A204.1 (cell line): ENCODE measurements at regions not wholly inside any gene's neighbourhood (a gene's known extent, or its start where the extent isn't known, plus 50 kb on each side); places are given as distances from the start of the nearest gene placed in this dataset.

ENCODE experiments used
- FAIRE-seq: peaks from 2 replicates; lab custom pipeline; 2012; peaks lifted over from hg19 to GRCh38; lab: Jason Lieb, UNC

DNA sequence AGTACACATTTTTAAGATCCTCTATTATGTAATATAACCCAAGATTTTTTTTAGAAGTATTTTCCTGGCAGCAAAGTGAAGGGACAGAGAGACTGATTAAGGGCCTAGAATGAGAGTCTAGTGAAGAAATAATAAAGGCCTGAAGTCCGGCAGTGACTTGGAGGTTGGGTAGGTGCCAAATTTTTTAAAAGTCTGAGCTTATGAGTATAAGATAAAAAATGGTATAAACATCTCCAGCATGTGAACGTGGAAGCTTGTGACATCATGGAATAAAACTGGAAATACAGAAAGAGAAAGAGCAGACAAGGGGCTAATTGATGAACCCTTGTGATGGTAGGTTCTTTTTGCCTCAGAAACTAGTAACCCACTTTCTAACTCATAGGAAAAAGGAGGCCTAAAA, 174.6 kb downstream of the SUCLA2 start:
- no peak for FAIRE-seq

DNA sequence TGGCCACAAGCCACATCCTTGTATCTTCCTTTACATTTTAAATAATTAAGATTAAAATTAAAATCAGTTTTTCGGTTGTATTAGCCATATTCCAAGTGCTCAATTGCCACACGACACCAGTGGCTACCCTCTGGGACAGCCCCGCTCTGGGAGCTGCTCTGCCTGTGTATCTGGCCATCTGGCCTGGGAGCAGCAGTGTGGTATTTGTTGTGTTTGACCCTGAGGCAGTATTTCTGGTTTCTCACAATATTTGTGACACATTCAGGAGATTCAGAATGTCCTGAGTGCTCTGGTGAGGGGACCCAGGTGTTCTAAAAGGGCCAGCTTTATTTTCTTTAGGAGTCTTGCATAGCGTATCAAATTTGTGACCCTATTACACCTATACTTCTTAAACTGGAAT, 179.0 kb downstream of the SUCLA2 start:
- FAIRE-seq, result no peak

DNA sequence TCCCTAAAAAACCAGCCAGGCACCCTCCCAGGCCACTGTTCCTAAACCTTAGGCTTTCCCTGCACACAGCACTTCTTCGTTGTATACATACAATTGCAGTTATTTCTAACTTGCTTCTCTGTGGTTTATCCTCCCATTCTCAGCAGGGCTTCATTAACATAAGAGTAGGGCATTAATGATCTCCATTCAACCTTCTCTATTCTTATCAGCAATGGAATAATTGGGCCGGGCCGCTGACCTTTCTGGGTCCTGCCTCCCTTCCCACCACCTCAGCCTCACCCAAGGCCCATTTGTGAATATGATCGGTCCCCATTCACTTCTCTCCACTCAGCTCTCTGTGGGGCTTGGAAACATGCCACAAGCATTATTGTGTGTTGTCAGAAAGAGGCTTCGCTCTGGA, 184.2 kb downstream of the SUCLA2 start:
- FAIRE-seq, result no peak

DNA sequence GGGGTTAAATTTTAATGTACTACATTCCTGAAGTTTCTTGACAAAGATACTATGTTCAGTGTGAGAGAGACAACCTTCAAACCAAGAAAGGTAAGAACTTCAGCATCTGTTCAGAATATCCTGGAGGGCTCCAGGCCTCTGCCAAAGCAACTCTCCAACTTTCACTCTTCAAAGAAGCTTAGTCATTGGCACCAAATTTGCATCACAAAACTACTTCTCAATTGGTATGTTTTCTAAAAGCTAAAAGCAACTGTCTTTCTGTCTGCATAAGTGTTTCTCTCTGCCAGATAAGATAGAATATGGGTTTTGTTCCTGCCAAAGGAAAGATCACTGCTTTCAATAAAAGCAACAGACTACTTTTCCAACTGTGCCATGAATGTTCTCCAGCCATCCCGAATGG, 187.4 kb downstream of the SUCLA2 start:
- FAIRE-seq, result no peak

DNA sequence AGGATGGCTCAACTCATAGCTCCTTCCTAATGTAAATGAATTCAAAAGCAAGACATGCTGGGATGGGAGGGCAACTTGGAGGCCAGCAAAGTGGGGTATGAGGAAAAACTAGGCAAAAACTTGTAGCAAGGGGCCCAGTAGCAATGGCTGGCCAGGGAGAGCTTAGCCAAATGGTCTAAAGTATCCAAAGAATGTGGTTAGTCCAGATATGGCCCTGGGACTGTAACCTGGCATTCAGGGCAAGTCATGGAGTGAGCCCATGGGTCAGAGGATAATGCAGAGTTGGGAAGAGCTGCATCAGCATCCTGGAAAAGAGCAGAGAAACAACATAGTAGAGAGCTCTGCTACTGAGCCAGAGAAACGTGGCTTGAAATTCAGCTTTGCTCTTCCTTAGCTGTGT, 191.7 kb downstream of the SUCLA2 start:
- FAIRE-seq, result no peak

DNA sequence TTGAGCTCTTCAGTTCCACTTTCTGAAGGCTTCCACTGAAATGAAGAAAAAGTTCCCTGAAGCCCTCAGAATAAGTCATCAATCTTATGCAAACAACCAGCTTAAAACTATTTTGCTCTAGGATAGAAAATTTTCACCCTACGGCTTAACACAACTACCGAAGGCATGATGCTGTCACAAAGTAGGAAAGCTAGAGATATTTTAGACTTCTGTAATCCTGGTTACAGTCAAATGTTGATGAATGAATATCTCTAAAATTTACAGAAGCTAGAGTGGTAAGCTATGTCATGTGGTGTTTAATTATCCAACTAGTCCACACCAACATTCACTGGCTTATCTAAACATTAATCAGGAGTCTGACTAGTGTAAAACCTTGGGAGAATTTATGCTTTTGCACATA, 197.9 kb downstream of the SUCLA2 start:
- no peak for FAIRE-seq

DNA sequence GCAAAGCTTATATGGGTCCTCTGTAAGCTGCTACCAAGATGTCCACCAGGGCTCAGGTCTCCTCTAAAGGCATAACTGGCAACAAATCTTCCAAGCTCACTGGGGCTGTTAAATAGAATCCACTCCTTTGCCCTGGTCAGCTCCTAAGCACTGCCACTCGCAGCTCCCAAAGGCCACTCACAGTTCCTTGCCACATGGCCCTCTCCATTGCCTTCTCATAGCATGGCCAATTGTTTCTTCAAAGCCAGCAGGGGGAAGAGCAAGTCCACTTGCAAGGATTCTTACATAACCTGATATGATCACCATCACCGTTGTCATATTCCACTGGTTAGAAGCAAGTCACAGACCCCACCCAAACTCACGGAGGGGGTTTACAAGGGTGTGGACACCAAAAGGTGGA, 199.5 kb downstream of the SUCLA2 start:
- no peak for FAIRE-seq

DNA sequence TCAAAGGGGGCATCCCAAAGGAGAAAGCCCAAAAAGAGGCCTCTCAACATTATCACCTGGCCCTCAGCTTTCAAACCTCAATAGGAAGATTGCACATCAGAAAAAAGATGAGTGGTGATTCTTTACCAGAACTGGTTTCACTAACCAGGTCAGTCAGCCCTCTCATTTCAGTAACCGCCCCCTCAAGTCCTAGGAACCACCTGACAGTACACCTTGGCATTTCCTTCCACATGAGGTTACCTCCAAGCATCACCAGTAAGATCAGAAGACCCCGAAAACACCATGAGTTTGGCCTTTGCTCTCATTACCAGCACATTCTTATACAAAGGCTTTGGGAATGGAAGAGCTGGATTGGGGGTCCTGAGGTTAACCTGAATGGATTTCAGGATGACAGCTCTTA, 200.5 kb downstream of the SUCLA2 start:
- no peak for FAIRE-seq

DNA sequence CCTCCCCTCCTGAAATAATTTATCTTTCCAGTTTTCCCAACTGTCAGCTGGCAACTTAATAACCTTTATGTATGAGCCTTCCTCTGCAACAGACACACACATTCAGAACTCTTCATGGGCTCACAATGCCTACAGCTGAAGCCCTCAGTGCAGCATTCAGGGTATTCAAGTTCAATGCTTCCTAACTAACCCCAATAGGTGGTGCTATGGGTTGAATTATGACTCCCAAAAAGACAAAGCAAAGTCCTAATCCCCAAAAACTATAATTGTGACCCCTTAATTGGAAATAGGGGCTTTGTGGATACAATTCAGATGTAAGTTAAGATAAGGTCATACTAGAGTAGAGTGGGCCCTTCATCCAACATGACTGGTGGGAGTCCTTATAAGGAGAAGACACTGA, 202.2 kb downstream of the SUCLA2 start:
- FAIRE-seq, result no peak

DNA sequence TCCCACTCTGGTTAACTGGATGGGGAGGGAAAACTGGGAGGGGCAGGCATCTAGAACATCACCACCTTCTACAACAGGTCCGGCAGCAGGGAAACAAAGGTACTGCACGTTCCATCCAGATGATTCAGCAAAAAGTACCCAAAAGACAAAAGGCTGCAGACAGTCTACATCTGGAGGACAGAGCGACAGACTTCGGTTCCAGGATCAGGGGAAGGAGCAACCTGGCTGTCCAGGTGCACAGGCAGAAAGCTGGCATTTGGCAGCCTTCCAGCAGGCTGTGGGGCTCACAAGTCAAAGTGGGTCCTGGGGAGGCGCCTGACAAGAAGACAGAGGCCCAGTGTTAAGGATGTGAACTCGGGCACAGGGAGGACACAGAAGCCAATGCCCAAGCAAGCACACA, 202.9 kb downstream of the SUCLA2 start:
- FAIRE-seq, result no peak

DNA sequence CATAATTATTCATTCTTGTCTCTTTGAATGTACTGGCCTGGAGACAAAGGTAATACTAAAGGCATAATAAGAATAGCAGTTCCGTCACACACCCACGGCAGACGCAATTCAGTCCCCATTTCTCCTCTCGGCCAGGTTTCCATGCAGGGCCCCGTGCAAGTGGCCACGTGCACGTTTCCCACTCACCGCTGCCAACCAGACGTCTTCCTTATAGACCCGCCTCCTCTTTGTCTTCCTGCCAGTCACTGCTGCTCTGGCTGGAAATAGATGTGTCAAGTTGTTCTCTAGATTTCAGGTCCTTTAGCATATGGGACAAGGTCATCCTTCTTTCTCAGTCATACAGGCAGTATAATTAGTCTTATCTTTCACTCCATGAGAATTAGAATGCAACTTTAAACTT, 204.3 kb downstream of the SUCLA2 start:
- no peak for FAIRE-seq

DNA sequence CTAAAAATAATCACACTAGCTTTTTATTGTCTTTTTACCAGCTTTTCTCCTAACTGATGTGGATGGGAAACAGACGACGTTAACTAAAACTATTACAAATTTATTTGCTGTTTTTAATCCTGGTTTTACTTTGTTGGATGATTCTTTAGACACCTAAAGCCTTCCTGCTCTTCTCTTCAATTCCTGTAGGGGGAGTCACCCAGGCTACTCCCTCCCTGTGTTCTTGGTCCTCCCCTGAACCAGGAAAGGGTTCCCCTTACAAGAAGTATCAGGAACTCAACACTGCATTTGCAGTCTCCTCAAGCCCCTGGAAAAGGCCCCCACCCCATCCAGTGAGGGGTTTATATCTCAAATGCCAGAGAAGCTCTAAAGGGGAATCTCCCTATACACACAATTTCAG, 206.1 kb downstream of the SUCLA2 start:
- no peak for FAIRE-seq

DNA sequence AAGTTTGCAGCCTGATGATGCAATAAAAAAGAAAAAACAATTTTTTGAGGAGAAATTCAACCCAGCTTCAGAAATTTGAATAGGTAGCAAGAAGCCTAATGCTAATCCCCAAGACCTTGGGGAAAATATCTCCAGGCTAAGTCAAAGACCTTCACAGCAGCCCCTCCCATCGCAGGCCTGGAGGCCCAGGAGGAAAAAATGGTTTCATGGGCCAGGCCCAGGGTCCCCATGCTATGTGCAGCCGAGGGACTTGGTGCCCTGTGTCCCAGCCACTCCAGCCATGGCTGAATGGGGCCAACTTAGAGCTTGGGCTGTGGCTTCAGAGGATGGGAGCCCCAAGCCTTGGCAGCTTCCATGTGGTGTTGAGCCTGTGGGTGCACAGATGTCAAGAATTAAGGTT, 210.3 kb downstream of the SUCLA2 start:
- FAIRE-seq, result no peak

DNA sequence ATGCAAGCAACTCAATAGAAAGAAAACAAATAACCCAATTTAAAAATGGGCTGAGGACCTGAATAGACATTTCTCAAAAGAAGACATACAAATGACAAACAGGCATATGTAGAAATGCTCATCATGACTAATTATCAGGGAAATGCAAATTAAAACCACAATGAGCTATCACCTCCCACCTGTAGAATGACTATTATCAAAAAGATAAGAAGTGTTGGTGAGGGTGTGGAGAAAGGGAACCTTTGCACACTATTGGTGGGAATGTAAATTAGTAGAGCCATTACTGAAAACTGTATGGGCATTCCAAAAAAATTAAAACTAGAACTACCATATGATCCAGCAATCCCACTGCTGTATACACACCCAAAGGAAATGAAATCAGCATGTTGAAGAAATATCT, 212.2 kb downstream of the SUCLA2 start:
- no peak for FAIRE-seq

DNA sequence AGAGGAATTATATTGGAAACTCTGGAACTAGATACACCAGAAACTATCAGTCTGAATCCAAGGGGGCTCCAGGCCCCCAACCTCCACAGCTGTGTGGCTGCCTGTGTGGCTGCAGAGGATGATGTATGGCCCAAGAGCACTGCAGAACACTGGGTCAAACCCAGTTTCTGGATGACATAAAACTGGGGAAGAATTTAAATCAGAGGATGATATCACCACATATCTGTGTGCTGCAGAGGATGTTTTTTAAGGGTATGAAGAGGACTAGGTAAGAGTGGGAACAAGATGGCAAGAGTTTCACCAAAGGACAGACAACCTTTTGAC, 226.4 kb downstream of the SUCLA2 start:
- FAIRE-seq, result no peak

DNA sequence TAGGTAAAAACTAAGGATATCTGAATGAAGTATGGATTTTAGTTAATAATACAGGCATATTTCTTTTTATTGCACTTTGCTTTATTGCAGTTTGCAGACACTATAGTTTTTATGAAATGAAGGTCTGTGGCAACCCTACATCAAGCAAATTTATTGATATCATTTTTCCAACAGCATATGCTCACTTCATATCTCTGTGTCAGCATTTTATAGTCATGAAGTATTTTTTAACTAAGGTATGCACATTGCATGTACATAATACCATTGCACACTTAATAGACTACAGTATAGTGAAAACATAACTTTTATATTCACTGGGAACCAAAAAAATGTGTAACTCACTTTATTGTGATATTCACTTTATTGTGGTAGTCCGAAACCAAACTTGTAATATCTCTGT, 236.3 kb downstream of the SUCLA2 start:
- no peak for FAIRE-seq

DNA sequence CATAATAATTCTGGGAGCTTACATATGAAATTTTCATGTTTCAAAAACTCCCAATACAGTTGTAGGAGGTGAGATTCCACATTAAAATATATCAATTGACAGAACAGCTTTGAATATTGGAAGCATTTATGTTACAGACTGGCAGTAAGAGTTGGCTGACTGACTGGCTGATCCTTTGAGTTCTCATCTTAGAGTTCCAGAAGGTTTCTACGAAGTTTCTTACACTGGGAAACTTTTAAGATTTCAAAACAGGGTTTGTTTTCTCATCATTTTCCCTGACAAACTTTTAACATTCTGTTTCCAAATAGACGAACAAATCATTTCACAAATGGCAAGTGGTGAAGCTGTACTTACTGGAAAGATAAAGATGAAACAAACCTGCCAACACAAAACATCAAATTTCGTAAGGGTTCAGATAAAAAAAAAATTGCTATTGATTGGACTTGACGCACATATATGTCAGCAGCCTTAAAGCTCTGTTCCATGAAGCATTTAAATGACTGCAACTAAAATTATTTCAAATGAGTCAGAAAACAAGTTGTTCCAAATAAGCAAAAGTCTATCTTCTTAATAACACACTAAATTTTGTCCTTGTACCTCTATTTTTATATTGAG, 243.5 kb downstream of the SUCLA2 start:
- FAIRE-seq, result no peak

DNA sequence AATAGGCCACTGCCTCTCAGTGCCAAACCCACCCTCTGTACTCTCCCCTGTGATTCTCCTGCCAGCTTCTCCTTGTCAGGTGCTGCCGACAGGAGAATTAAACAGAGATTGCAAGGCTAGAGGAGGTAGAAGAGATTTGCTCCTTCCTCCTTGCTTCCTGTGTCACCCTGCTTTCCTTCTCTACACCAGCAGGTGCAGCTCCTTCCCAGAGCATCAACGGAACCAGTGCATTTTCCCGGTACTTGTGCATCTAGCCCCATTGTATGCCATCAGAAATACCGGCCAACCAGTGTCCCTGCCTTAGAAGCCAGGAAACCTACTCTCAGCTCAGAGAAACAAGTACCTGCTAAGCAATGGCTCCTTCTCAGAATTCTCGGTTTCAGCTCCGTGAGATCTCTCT, 253.2 kb downstream of the SUCLA2 start:
- no peak for FAIRE-seq

DNA sequence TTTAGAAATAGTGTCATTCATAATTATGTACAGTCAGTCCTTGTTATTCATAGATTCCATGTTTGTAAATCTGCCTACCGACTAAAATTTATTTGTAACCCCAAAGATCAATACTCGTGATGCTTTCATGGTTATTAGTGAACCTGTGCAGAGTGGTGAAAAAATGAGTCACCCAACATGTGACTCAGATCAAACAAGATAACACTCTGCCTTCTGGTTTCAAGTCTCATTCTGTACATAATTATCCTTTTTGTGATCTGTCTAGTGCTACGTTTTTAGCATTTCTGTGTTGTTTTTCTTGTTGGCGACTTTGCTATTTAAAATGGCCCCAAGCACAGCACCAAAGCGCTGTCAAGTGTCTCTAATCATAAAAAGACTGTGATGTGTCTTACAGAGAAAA, 274.7 kb downstream of the SUCLA2 start:
- FAIRE-seq, result no peak

DNA sequence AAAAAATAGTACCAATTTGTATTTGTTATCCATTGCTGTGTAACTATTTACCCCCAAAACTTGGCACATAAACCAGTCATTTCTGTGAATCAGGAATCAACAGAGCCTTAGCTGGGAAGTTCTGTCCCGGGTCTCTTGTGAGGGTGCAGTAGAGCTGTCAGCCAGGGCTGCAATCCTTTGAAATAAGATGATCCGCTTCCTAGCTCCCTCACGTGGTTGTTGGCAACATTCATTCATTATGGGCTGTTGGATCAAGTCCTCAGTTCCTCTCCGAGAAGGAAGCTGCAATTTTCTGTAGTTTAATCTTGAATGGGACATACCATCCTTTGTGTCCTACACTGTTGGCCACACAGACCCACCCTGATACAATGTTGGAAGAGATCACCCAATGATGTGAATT, 277.2 kb downstream of the SUCLA2 start:
- FAIRE-seq, result no peak

DNA sequence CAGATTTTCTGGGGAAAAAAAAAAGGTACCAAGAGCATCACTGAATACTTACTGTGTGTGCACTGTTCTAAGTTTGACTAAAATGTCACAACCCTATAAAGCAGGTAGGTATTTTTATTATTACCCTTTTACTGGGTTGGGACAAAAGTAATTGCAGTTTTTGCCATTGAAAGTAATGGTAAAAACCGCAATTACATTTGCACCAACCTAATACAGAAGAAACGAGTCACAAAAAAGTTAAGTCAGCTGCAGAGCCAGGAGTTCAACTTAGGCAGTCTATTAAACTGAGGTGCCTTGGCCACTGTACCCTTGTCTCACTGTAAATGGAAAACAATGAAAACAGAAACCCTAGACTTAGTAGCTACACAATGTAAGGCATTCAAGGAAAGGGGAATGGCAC, 281.9 kb downstream of the SUCLA2 start:
- no peak for FAIRE-seq

DNA sequence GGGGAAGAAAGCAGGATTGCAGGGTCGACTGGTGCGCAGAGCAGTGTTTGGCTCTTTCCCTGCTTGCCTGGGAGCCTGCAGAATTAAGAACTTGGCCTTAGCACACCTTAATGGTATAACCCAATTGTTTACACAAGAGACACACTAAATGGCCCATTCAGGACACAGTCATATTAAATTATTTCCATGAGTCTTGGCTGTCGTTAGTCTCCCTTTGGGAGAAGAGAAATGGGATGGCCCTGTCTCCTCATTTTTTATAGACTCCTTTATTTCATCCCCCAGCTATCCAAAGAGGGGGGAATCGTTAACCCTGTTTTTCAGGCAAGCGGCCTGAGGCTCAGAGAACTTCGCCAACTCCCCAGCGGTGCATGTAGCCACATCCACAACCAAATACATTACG, 282.5 kb downstream of the SUCLA2 start:
- no peak for FAIRE-seq

DNA sequence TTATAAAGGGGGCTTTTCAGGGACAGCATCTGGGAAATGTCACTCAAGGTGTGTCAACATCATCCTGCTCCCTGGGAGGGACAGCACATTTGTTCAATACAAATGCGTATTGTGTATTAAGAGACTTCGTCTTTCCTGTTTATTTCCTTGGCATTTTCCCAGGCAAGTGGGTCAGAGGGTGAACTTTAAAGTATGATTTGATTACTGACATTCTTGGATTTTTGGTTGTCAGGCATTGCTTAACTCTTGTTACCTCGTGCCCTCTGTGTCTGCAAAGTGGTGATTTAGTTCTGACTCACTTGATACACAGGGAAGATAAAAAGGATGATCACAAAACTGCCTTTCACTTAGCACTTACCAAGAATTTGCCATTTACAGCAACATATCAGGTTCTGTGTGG, 292.7 kb downstream of the SUCLA2 start:
- no peak for FAIRE-seq

DNA sequence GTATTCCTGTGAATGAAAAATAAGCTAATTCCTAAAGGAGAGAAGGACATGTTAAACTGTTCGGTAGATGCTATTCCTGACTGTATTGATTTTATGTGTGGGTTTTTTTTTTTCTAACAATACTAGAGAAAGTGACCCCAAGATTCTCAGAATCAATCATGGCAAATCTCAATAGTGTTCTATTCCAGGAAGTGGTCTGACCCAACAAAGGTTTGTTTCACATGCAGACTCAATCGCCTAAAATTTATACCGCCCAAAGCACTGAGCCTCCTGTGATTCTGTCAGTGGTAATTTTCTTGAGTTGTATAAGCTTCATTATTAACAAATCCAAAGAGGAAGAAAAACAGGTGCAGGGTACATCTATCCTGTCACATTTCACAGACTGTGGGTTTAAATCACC, 293.7 kb downstream of the SUCLA2 start:
- FAIRE-seq, result no peak

DNA sequence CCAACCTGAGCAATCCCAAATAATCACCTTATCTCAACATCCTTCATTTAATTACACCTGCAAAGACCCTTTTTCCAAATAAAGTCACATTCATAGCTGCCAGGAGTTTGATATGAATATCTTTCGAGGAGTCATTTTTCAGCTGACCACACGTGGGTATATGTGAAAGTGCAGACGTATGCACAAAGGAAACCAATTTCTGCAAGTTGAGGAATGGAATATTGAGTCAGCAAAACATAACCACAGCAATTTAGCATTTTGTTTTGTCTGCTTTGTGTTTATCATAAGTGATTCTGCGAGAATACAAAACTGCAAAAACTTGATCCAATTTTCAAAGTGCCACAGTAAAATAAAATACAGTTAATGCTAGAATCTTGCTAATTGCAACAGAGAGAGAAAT, 295.9 kb downstream of the SUCLA2 start:
- FAIRE-seq, result no peak

DNA sequence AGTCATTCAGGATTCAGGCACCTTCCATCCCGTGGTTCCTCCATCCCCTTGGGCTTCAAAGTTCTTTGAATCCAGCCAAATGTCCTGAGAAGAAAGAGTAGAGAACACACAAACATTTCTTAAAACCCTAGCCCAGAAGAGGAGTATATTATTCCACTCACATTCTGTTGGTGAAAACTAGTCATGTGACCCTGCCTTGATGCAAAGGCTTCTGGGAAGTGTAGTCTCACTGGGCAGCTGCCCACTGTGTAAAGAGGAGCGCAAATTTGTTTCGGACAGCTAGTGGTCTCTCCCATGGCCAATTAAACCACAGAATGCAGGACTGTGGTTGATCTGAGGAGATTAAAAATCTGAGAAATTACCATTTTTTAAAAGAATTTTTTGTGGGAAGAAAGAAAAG, 304.4 kb downstream of the SUCLA2 start:
- FAIRE-seq, result no peak
